Mammary epithelial cell (primary cell): ENCODE measurements at regions not wholly inside any gene's neighbourhood (a gene's known extent, or its start where the extent isn't known, plus 50 kb on each side); places are given as distances from the start of the nearest gene placed in this dataset.

Experiments
- EZH2 ChIP-seq: IDR thresholded peaks from 2 replicates; pipeline ENCODE4 v1.6.1; 2012; ENCODE audit warnings: low read length, inconsistent platforms, borderline replicate concordance
- TF ChIP-seq, protein P1 (sequence below), 2 donors: IDR thresholded peaks in 1 of 2; conservative IDR thresholded peaks in 1 of 2; 2 replicates each; pipeline ENCODE4 v1.5.1; 2011 to 2012; ENCODE audit warnings: inconsistent platforms in 2 of 2, low read length in 2 of 2, mild to moderate bottlenecking in 2 of 2, control low read depth in 1 of 2, low read depth in 1 of 2; ENCODE audit not compliant: insufficient read depth in 1 of 2; ENCODE audit errors: extremely low read depth in 1 of 2

GRCh38 chr13:56720841-56721240, 419.9 kb upstream of the PRR20A start:
- TF ChIP-seq, protein P1, sequence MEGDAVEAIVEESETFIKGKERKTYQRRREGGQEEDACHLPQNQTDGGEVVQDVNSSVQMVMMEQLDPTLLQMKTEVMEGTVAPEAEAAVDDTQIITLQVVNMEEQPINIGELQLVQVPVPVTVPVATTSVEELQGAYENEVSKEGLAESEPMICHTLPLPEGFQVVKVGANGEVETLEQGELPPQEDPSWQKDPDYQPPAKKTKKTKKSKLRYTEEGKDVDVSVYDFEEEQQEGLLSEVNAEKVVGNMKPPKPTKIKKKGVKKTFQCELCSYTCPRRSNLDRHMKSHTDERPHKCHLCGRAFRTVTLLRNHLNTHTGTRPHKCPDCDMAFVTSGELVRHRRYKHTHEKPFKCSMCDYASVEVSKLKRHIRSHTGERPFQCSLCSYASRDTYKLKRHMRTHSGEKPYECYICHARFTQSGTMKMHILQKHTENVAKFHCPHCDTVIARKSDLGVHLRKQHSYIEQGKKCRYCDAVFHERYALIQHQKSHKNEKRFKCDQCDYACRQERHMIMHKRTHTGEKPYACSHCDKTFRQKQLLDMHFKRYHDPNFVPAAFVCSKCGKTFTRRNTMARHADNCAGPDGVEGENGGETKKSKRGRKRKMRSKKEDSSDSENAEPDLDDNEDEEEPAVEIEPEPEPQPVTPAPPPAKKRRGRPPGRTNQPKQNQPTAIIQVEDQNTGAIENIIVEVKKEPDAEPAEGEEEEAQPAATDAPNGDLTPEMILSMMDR (conservative IDR thresholded peaks at IDR 0.05 in 1 of 2, IDR thresholded peaks at IDR 0.05 in 1 of 2; ENCODE audit: extremely low read depth in 1 of 2, insufficient read depth in 1 of 2, low read depth in 1 of 2, low read length in 2 of 2): no peak
- no peak for TF ChIP-seq EZH2
